ENCODE measurements at regions not wholly inside any gene's neighbourhood (a gene's known extent, or its start where the extent isn't known, plus 50 kb on each side); places are given as distances from the start of the nearest gene placed in this dataset.
"Not testable (repeated sequence)": the region's sequence is repeated elsewhere in the genome, so short reads cannot be mapped to it uniquely, and the experiment has no call there.

DNA sequence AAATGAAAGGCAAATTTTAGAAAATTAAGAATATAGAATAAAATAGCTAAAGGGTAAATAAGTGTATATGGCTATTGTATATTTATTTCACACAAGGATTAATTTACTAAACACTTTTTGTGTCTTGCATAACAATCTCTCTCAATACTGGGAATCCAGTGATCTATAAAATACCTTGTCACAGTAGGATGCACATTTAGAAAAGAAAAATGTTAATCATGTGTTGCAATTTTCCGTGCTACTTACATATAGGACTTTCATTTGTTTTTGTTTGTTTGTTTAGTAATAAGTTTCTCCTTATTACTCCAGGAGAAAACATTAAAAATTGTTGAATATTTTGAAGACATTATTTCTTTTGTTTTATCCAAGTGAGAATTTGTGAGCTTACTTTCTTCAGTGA lies 1533.3 kb downstream of the SLITRK5 start:
- no peaks in the 10 kb centered on the region for H3K4me1 ChIP-seq (ENCODE audit: control insufficient read depth, insufficient read depth, low read length)
- H3K36me3 ChIP-seq (ENCODE audit: control insufficient read depth, insufficient read depth, low read length): no peaks in the 10 kb centered on the region
- no peak overlapping the region for H3K9ac ChIP-seq (ENCODE audit: low read depth, low read length)
- no peaks in the 10 kb centered on the region for H3K27me3 ChIP-seq (ENCODE audit: control insufficient read depth, insufficient read depth, low read length)
- no peak overlapping the region for H3K4me3 ChIP-seq (ENCODE audit: low read depth, low read length)
- no peaks in the 10 kb centered on the region for H3K9me3 ChIP-seq (ENCODE audit: control insufficient read depth, insufficient read depth, low read length)

DNA sequence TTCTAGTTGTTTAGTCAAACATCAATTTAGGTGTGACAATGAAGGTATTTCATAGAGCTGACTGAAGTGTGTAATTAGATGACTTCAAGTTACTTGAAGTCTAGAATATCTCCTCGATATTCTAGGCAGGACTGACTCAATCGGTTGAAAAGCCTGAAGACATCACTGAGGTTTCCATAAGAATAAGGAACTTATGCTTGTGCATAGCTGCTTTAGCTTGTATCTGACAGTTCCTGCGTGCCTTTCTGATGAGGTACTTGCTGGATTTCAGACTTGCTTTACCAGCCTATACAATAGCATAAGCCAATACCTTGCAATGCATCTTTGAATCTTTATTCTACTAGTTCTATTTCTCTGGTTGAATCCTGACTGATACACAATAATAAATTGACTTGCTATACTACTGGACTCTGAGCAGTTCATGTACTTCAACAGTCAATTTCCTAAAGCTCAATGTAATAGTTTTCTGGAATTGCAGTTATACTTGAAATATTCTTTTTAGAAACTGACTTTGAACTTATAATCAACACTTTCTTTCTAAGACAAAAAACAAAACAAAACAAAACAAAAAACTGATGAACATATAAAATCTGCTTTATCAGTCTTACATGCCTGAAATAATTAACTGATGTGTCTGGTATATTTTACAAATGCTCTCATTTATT lies 1534.8 kb downstream of the SLITRK5 start:
- H3K9ac ChIP-seq (ENCODE audit: low read depth, low read length): no peak overlapping the region
- no peak overlapping the region for H3K4me3 ChIP-seq (ENCODE audit: low read depth, low read length)
- H3K9me3 ChIP-seq (ENCODE audit: control insufficient read depth, insufficient read depth, low read length): no peaks in the 10 kb centered on the region

DNA sequence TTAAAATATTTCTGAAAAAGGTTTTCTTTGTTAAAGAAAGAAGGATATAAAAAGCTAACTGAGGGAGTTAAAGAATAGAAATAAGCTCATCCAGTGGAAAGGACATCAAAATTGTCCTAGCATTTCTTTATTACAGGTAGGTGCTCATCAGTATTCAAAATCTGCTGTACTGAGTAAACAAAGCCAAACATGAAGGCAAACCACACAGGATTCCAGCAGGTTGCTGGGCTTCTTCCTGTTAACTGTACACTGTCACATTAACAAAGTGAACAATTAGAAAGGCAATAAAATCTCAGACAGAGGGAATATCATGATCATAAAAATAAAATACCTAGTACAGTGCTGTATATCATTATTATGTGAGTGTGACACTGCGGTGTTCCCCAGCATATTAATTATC lies 1541.0 kb downstream of the SLITRK5 start:
- Histone ChIP-seq H3K27me3 (ENCODE audit: control insufficient read depth, insufficient read depth, low read length) (no peaks in the 10 kb centered on the region), H3K9ac (ENCODE audit: low read depth, low read length) (no peak overlapping the region), H3K9me3 (ENCODE audit: control insufficient read depth, insufficient read depth, low read length) (no peaks in the 10 kb centered on the region), H3K36me3 (ENCODE audit: control insufficient read depth, insufficient read depth, low read length) (no peaks in the 10 kb centered on the region), H3K4me3 (ENCODE audit: low read depth, low read length) (no peak overlapping the region), H3K4me1 (ENCODE audit: control insufficient read depth, insufficient read depth, low read length) (no peaks in the 10 kb centered on the region)

More for the DNA sequence above, 1534.8 kb downstream of the SLITRK5 start:
- Histone ChIP-seq H3K36me3 (ENCODE audit: control insufficient read depth, insufficient read depth, low read length) (no peaks in the 10 kb centered on the region), H3K4me1 (ENCODE audit: control insufficient read depth, insufficient read depth, low read length) (no peaks in the 10 kb centered on the region), H3K27me3 (ENCODE audit: control insufficient read depth, insufficient read depth, low read length) (no peaks in the 10 kb centered on the region)

DNA sequence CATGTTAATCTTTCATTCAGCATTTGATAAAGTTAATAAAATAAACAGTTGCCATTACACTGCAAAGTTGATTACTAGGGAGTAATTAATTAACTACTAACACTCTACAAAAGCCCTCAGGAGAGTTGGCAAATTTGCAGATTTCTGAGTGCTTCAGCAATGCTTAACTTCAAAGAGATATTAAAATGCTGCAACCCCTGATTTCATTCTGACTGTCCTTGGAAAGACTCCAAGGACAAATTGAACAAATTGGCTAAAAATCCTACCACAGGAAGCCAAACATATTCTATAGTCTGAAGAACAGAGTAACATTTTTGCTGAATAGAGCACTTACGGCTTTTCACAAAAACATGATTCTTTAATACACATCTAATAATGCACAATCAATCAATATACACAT lies 1543.0 kb downstream of the SLITRK5 start:
- Histone ChIP-seq H3K4me1 (ENCODE audit: control insufficient read depth, insufficient read depth, low read length) (no peaks in the 10 kb centered on the region), H3K4me3 (ENCODE audit: low read depth, low read length) (no peak overlapping the region), H3K27me3 (ENCODE audit: control insufficient read depth, insufficient read depth, low read length) (no peaks in the 10 kb centered on the region), H3K9ac (ENCODE audit: low read depth, low read length) (no peak overlapping the region), H3K9me3 (ENCODE audit: control insufficient read depth, insufficient read depth, low read length) (no peaks in the 10 kb centered on the region), H3K36me3 (ENCODE audit: control insufficient read depth, insufficient read depth, low read length) (no peaks in the 10 kb centered on the region)

DNA sequence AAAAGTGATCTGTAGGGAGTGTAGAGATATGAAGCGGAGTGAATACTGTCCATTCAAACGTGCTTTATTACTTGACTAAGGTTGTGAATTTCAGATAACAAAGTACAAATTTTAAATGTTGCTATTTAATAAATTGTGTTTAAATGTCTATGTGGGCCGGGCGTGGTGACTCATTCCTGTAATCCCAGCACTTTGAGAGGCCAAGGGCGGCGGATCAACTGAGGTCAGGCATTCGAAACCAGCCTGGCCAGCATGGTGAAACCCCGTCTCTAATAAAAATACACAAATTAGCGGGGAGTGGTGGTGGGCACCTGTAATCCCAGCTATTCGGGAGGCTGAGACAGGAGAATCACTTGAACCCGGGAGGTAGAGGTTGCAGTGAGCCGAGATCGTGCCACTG lies 1544.1 kb downstream of the SLITRK5 start:
- not testable (repeated sequence) for H3K36me3 ChIP-seq (ENCODE audit: control insufficient read depth, insufficient read depth, low read length); H3K27me3 ChIP-seq (ENCODE audit: control insufficient read depth, insufficient read depth, low read length); H3K9ac ChIP-seq (ENCODE audit: low read depth, low read length); H3K4me3 ChIP-seq (ENCODE audit: low read depth, low read length); H3K4me1 ChIP-seq (ENCODE audit: control insufficient read depth, insufficient read depth, low read length); H3K9me3 ChIP-seq (ENCODE audit: control insufficient read depth, insufficient read depth, low read length)

DNA sequence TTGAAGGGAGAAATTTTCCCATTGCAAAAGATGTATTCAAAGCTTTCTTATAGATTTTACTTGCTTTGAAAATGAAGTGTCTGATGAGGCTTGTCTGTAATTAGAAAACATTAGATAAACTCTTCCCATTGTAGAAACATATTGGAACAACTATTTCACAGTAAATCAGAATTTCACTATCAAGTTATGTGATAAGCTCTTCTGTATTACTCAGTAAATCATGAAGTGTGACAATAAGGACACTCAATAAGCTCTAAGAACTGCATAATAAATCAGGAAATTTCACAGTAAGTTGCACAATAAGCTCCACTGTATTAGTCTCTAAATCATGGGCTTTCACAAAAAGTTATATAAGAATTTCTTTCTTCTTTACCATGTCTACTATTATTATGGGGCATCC lies 1546.6 kb downstream of the SLITRK5 start:
- no peak overlapping the region for H3K9ac ChIP-seq (ENCODE audit: low read depth, low read length)
- H3K36me3 ChIP-seq (ENCODE audit: control insufficient read depth, insufficient read depth, low read length): no peaks in the 10 kb centered on the region
- H3K4me1 ChIP-seq (ENCODE audit: control insufficient read depth, insufficient read depth, low read length): no peaks in the 10 kb centered on the region
- H3K9me3 ChIP-seq (ENCODE audit: control insufficient read depth, insufficient read depth, low read length): no peaks in the 10 kb centered on the region
- H3K27me3 ChIP-seq (ENCODE audit: control insufficient read depth, insufficient read depth, low read length): no peaks in the 10 kb centered on the region
- no peak overlapping the region for H3K4me3 ChIP-seq (ENCODE audit: low read depth, low read length)

DNA sequence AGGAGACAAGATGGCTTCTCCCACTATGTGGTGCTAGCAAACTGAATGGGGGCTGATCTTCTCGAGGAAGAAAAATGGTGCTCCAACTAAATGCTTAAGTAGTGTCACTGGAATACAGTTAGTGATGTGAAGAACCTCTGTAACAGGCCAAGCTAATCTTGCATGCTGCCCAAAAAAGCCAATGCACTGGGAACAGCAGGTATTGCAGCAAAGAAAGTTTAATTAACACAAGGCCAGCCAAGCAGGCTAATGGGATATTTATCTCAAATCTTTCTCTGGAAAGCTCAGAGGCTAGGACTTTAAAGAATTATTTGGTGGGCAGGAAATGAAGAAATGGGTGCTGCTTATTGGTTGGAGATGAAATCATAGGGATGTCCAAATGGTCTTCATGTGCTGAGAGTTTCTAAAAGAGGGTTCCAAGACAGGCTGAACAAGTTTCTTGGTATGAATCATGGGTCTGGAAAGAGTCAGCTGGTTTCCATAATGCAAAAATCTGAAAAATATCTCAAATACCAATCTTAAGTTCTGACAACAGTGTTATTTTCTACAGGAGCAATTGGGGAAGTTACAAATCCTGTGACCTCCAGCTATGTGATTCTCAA lies 1550.5 kb downstream of the SLITRK5 start:
- Histone ChIP-seq H3K36me3 (ENCODE audit: control insufficient read depth, insufficient read depth, low read length) (no peaks in the 10 kb centered on the region), H3K9ac (ENCODE audit: low read depth, low read length) (no peak overlapping the region), H3K4me1 (ENCODE audit: control insufficient read depth, insufficient read depth, low read length) (no peaks in the 10 kb centered on the region), H3K27me3 (ENCODE audit: control insufficient read depth, insufficient read depth, low read length) (no peaks in the 10 kb centered on the region), H3K4me3 (ENCODE audit: low read depth, low read length) (no peak overlapping the region), H3K9me3 (ENCODE audit: control insufficient read depth, insufficient read depth, low read length) (no peaks in the 10 kb centered on the region)

DNA sequence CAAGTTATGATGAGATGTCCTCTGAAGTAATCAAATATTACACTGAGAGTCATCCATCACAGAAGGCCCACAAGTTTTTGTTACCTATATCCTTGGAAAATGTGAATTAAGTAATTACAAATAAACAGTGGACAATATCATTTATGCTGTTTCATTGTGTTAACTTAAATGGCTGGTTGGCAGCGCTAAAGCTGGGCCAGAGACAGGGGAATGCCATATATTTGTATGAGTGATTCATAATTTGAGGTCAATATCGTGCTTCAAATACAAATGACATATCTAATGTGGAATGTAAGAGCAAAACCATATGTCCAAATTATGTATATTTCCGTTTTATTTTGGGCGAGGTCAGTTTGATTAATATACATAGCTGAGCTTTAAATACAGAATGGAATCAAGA lies 1556.2 kb downstream of the SLITRK5 start:
- no peak overlapping the region for H3K9ac ChIP-seq (ENCODE audit: low read depth, low read length)
- no peaks in the 10 kb centered on the region for H3K9me3 ChIP-seq (ENCODE audit: control insufficient read depth, insufficient read depth, low read length)
- no peak overlapping the region for H3K4me3 ChIP-seq (ENCODE audit: low read depth, low read length)
- H3K4me1 ChIP-seq (ENCODE audit: control insufficient read depth, insufficient read depth, low read length): no peaks in the 10 kb centered on the region
- H3K27me3 ChIP-seq (ENCODE audit: control insufficient read depth, insufficient read depth, low read length): no peaks in the 10 kb centered on the region
- H3K36me3 ChIP-seq (ENCODE audit: control insufficient read depth, insufficient read depth, low read length): no peaks in the 10 kb centered on the region

DNA sequence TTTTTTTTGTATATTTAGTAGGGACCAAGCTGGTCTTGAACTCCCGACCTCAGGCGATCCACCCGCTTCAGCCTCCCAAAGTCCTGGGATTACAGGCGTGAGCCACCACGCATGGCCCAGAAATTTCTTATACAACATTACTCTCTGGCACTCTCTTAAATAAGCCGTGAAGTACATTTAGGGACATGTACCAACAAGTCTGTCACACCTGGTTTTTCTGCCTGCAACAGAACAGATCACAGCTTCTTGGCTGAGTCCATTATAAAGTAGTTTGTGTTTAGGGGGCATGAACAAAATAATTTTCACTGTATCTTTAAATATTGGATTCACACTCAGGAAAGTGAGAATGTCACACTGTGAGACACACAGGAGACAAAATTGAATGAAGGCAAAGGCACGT lies 1567.3 kb downstream of the SLITRK5 start:
- Histone ChIP-seq H3K4me1 (ENCODE audit: control insufficient read depth, insufficient read depth, low read length) (no peaks in the 10 kb centered on the region), H3K4me3 (ENCODE audit: low read depth, low read length) (no peak overlapping the region), H3K36me3 (ENCODE audit: control insufficient read depth, insufficient read depth, low read length) (no peaks in the 10 kb centered on the region), H3K9me3 (ENCODE audit: control insufficient read depth, insufficient read depth, low read length) (no peaks in the 10 kb centered on the region), H3K27me3 (ENCODE audit: control insufficient read depth, insufficient read depth, low read length) (no peaks in the 10 kb centered on the region), H3K9ac (ENCODE audit: low read depth, low read length) (no peak overlapping the region)

DNA sequence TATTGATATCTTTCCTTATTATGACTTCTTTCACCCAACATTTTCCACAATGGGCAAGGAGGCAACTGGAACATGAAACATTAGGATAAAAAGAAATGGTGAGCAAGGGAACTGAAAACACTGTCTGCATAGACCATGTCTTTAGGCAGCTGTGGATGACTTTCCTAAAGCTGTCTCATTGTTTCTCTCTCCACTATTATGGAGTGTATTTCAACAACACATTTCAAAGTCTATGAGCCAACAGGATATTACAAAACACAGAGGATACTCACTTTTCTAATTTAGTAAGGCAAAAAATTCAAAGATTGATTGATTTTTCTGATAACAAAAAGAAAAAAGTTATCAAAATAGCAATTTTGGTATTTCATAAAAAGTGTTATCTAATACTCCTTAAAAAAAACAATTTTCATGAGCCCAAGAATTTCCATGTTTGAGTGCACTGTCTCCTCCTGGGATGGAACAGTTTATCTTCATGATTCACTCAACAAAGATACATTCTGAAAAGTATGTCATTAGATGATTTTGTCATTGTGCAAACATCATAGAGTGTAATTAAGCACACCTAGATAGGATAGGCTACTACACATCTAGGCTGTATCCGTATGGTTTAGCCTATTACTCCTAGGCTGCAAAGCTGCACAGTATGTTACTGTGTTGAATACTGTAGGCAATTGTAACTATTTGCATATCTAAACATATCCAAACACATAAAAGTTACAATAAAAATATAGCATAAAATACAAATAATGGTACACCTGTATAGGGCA lies 1568.4 kb downstream of the SLITRK5 start:
- Histone ChIP-seq H3K4me3 (ENCODE audit: low read depth, low read length) (no peak overlapping the region), H3K36me3 (ENCODE audit: control insufficient read depth, insufficient read depth, low read length) (no peaks in the 10 kb centered on the region), H3K9ac (ENCODE audit: low read depth, low read length) (no peak overlapping the region), H3K9me3 (ENCODE audit: control insufficient read depth, insufficient read depth, low read length) (no peaks in the 10 kb centered on the region), H3K27me3 (ENCODE audit: control insufficient read depth, insufficient read depth, low read length) (no peaks in the 10 kb centered on the region), H3K4me1 (ENCODE audit: control insufficient read depth, insufficient read depth, low read length) (no peaks in the 10 kb centered on the region)

DNA sequence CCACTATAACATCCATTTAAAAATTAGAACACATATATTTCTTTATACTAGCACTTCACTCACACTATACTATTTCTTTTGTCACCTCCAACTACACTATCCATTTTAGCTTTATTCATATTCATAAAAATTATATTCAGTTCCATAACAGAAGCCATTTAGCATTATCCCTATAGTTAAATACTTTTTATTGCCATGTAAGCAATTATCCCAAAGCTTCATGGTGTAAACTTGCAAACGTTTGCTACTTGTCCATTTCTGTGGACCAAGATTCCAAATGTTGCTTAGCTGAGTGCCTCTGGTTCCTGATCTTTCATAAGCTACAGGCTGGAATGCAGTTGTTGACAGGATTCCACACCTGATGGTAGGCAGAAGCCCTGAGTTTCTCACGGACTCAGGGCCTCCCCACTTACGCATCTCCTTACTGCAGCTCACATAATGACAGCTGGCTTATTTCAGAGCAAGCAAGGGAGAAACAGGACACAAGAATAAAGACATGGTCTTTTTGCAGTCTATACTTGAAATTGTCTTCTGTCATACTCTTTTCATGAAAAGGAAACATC lies 1584.8 kb downstream of the SLITRK5 start:
- H3K4me1 ChIP-seq (ENCODE audit: control insufficient read depth, insufficient read depth, low read length): no peaks in the 10 kb centered on the region
- H3K9ac ChIP-seq (ENCODE audit: low read depth, low read length): no peak overlapping the region
- H3K36me3 ChIP-seq (ENCODE audit: control insufficient read depth, insufficient read depth, low read length): no peaks in the 10 kb centered on the region
- H3K9me3 ChIP-seq (ENCODE audit: control insufficient read depth, insufficient read depth, low read length): no peaks in the 10 kb centered on the region
- no peak overlapping the region for H3K4me3 ChIP-seq (ENCODE audit: low read depth, low read length)
- no peaks in the 10 kb centered on the region for H3K27me3 ChIP-seq (ENCODE audit: control insufficient read depth, insufficient read depth, low read length)

DNA sequence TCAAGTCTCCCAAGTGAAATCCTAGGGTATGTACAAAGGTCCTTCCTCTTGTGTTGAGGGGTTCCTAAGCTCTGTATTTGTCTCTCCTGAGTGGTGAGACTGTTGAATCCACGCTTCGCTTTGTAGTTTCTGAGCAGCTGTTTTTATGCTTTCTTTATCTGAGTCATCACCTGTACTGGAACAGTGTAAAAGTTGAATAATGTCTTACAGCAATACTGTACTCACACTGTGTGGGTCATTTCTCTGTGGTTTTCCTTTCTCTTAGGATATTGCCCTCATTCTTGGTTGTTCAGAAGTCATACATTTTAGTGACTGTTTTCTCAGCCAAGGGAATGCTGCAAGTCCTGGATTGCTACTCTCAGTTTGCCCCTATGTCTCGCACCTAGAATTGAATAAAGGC lies 1596.6 kb downstream of the SLITRK5 start:
- Histone ChIP-seq H3K9me3 (ENCODE audit: control insufficient read depth, insufficient read depth, low read length) (no peaks in the 10 kb centered on the region), H3K27me3 (ENCODE audit: control insufficient read depth, insufficient read depth, low read length) (no peaks in the 10 kb centered on the region), H3K4me3 (ENCODE audit: low read depth, low read length) (no peak overlapping the region), H3K4me1 (ENCODE audit: control insufficient read depth, insufficient read depth, low read length) (no peaks in the 10 kb centered on the region), H3K36me3 (ENCODE audit: control insufficient read depth, insufficient read depth, low read length) (no peaks in the 10 kb centered on the region), H3K9ac (ENCODE audit: low read depth, low read length) (no peak overlapping the region)
